ENCODE measurements at regions not wholly inside any gene's neighbourhood (a gene's known extent, or its start where the extent isn't known, plus 50 kb on each side); places are given as distances from the start of the nearest gene placed in this dataset.

- TF ChIP-seq ZBTB33 (IDR thresholded peaks at IDR 0.05): no peak
- no peak for TF ChIP-seq JUND (IDR thresholded peaks at IDR 0.05)
- TF ChIP-seq NR2F2 (IDR thresholded peaks at IDR 0.05): no peak
These were observed 965.5 kb upstream of the ATXN8OS start (continued) for GRCh38 chr13:69142101-69142500.

GRCh38 chr13:69124996-69125395 lies 982.6 kb upstream of the ATXN8OS start:
- H3K27me3 ChIP-seq (ENCODE audit: control insufficient read depth in 4 of 4, insufficient read depth in 4 of 4, low read length in 3 of 4): no peaks in the 10 kb centered on the region
- no peak overlapping the region for H3K27ac ChIP-seq (ENCODE audit: low read depth in 1 of 2, low read length in 2 of 2)
- 79% methylated on average over 2 of the region's 2 CpGs for WGBS
- H3K9me3 ChIP-seq (ENCODE audit: control insufficient read depth in 4 of 4, low read length in 3 of 4): no peaks in the 10 kb centered on the region
- DNase-seq (ENCODE audit: low spot score): no peak
- H3K4me1 ChIP-seq (ENCODE audit: control insufficient read depth in 4 of 4, insufficient read depth in 4 of 4, low read length in 3 of 4): no peaks in the 10 kb centered on the region
- no peak overlapping the region for H3K9ac ChIP-seq (ENCODE audit: low read depth in 1 of 2, low read length in 2 of 2)
- H3K36me3 ChIP-seq (ENCODE audit: control insufficient read depth in 4 of 4, insufficient read depth in 3 of 4, low read depth in 1 of 4, low read length in 3 of 4): no peaks in the 10 kb centered on the region
- TF ChIP-seq GABPA (IDR thresholded peaks at IDR 0.05 in 1 of 2, conservative IDR thresholded peaks at IDR 0.05 in 1 of 2): no peak
- TF ChIP-seq ATF3 (IDR thresholded peaks at IDR 0.05): no peak
- no peak for TF ChIP-seq HNF4A (conservative IDR thresholded peaks at IDR 0.05)
- TF ChIP-seq HNF4G (IDR thresholded peaks at IDR 0.05): no peak
- no peak for TF ChIP-seq JUND (IDR thresholded peaks at IDR 0.05)
- TF ChIP-seq MAX (IDR thresholded peaks at IDR 0.05): no peak
- no peak for TF ChIP-seq NR2F2 (IDR thresholded peaks at IDR 0.05)
- TF ChIP-seq EGR1 (IDR thresholded peaks at IDR 0.05; ENCODE audit: low read depth in 2 of 2): no peak
- no peak for TF ChIP-seq YY1 (IDR thresholded peaks at IDR 0.05)
- no peak for TF ChIP-seq ZBTB33 (IDR thresholded peaks at IDR 0.05)
- TF ChIP-seq SP1 (IDR thresholded peaks at IDR 0.05): no peak
- no peak for TF ChIP-seq RAD21 (IDR thresholded peaks at IDR 0.05)
- no peak for TF ChIP-seq CTCF (IDR thresholded peaks at IDR 0.05; ENCODE audit: low read depth, low read length, missing input control)
- TF ChIP-seq FOXA2 (IDR thresholded peaks at IDR 0.05): no peak
- no peak for TF ChIP-seq RXRA (IDR thresholded peaks at IDR 0.05)
- H3K4me3 ChIP-seq (ENCODE audit: low read depth in 1 of 3, low read length in 3 of 3): no peak overlapping the region
